ENCODE measurements at regions not wholly inside any gene's neighbourhood (a gene's known extent, or its start where the extent isn't known, plus 50 kb on each side); places are given as distances from the start of the nearest gene placed in this dataset.
"Not testable (repeated sequence)": the region's sequence is repeated elsewhere in the genome, so short reads cannot be mapped to it uniquely, and the experiment has no call there.

DNA sequence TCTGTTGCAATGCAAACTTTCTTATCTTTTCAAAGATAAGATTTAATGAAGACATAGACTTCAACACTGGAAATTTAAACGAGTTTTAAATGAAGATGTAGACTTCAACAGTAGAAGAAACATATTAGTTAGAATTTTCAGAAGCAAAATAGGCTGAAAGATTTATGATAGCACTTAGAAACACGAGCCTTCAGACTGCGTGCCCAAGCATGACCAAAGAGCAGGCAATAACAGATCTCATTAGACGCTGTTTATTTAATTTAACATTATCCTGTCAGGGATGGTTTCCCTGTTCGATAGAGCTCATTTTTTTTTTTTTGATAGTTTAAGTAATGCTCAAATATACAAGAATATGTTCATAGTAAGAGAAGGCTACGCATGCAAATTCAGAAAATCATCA, 604.7 kb upstream of the SOX9 start:
- no peak for DNase-seq

DNA sequence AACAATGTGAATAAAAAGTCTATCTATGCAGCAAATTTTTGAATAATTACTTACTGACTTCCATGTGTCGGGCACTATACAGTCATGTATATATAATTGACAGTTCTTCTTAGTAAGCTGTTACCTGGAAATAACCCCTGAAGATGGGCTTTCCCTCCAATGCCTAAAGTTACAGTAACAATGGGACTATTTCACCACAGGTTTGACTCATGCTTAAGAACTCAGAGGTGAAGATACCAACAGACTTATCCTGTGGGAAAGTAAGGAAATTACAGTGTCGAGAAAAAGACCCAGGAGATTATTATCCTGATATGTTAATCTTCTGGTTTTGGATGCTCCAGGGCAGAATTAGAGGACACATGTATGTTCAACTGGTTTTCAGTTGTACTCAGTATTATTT, 601.5 kb upstream of the SOX9 start:
- DNase-seq, result no peak

DNA sequence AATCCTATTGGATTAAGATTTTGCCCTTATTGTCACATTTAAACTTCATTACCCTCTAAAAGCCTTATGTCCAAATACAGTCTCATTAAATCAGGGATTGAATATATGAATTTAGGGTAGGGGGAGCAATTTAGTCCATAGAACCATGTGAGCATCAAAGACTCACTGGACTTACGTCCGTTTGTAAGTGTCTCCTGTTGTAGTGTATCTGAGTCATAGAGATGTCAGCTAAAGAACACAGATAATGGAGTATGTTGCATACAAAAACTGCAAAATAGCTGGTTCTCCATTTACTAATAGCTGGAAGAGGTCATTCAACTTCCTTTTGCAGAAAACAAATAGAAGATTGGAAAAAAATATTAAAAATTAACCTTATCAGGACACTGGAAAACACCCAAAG, 599.1 kb upstream of the SOX9 start:
- no peak for DNase-seq

DNA sequence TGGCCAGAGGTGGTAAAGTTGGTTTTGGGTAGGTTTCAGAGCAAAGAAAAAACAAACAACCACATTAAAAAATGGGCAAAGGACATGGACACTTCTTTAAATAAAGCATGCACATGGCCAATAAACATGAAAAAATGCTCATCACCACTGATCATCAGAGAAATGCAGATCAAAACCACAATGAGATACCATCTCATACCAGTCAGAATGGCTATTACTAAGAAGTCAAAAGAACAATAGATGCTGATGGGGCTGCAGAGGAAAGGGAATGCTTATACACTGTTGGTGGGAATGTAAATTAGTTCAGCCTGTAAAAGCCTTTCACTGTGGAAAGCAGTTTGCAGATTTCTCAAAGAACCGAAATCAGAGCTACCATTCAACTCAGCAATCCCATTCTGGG, 598.4 kb upstream of the SOX9 start:
- DNase-seq, result no peak

DNA sequence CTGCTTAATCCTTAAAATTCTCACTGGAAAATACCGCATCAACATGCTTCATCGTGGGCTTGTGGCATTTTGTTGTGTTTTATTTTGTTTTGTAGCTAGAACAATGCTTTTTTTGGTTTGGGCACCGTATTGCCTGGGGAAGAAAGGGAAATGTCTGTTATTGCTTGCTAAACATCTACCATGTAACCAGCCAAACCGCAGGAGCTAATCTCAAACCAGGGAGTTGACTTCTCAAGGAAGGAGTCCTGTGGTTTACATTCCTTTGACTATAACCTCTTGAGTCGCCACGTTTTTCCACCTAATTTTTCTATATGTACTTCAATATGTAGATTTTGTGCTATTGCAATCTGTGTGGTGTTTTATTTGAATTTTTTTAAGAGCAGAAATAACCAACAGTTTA, 593.5 kb upstream of the SOX9 start:
- DNase-seq, result no peak

DNA sequence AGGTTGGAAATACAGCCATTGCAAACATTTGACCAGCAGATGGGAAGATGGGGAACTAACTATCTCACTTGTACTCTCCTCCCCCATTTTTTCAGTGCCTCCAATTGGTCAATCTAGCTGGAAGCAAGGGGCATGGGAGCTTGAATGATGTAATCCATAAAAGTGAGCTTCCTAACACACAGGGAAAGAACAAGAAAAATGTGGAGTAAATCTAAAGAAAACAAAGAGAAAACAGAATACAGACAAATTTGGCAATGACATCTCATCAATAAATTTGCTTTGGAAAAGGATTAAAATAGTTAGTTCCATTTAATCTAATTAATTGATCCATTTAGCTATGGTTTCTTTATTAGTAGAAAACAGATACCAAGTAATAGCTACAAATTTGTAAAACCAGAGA, 592.6 kb upstream of the SOX9 start:
- DNase-seq, result no peak

DNA sequence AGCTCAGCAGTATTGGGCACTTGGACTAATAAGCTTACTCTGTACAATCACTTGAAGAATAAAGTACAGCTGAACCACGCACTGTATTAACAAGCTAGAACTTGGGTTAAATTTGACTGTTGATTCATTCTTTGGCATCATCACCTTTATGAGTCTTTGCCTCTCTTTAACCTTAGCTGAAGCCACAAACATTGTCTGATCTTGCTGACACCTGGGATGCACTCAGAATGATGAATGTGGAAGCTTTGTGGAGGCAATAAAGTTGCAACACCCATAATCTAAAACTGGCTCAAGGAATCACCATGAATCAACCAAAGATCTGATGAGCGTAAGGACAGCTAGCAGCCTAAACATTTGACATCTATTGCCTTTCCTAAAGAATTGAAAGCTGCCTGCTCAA, 590.6 kb upstream of the SOX9 start:
- DNase-seq, result no peak

DNA sequence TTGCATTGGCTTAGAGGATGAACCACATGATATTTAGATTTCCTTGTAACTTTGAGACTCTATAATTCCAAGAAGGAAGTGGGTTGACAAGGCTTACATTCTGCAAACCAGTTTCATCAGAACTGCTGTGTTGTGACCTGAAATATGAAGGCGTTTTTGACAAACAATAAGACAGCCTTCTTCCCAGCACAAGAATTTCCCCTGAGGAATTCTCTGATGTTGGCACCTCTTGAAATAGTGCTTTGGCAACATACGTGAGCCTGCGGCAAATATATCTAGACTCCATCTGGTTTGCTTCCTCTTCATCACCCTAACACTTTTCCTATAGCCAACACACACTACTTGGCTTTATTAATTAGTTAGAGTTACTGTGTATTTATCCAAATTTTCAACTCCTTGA, 585.5 kb upstream of the SOX9 start:
- no peak for DNase-seq

DNA sequence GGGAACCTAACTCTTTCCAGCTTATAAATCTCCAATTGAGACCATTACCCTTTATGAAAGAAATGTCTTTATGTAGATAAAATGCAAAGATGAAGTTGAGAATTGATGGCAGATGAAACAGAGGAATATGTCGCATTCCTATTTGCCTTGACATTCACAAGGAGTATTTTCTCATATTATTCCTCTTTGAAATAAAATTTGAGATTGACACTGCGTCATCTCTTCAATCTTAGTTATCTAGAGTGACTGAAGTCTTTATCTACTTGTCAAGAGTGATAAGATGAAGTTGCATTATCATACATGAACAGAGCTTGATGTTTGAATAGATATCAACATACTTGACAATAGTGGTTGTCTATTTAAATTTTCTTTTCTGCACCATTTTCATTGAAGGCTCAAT, 574.4 kb upstream of the SOX9 start:
- DNase-seq, result no peak

DNA sequence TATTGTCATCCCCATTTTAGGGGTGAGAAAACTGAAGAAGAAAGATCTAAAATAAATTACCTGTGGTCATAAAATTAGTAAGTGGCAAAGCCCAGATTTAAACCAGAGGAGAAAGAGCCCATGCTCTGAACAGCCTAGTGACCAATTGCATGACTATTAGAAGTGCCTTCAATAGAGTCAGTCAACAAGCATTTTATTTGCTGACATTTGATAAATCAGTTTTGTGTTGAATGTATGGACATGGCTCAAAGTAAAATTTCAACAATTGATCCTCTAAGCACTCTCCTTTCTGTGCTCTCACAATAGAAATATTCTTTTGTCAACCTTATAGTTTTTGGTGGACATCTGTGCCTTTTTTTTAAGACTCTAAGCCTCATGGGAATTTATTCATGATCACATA, 572.9 kb upstream of the SOX9 start:
- DNase-seq, result no peak

DNA sequence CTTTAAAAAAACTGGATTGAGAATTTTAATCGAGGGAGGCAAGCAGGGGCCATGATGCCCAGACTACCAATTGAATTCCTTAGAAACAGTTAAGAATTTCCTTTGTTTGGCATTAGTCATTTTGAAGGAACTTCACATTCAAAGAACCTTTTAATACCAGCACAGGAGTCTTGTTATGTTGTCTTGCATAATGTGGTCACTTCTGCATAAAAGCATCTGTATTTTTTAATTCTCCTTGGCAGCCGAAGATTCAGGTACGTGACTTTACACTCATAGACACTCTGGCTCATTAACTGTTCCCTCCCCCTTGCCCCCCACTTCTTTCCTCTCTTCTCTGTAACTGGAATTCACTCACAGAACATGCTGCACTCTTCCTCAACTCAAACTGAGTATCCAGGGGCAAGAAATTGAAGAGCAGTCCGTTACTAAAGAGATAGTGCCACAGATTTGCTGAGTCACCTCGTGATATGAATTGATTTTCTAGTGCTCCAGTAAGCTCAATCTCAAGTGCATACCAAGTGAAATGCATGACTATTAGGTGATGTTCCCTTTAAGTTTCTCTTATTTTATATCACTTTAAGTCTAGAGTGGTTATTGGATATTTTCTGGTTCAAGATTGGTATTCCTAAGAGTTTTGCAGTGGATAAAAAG, 572.2 kb upstream of the SOX9 start:
- DNase-seq, result no peak

DNA sequence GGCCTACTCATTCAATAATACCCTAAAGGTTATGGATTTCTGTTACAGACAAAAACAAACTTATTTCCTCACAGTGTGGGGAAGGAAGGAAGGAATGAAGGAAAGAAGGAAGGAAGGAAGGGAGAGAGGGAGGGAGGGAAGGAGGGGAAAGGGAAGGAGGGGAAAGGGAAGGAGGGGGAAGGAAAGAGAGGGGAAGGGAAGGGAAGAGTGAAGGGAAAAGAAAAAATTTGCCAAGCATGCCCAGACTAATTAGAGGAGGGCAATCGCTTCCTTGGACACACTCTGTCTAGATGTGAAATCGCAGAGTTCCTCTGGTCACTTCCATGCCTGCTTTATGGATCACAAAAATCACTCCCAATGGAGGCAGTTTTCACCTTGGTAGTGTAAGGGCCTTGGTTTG, 570.1 kb upstream of the SOX9 start:
- no peak for DNase-seq

DNA sequence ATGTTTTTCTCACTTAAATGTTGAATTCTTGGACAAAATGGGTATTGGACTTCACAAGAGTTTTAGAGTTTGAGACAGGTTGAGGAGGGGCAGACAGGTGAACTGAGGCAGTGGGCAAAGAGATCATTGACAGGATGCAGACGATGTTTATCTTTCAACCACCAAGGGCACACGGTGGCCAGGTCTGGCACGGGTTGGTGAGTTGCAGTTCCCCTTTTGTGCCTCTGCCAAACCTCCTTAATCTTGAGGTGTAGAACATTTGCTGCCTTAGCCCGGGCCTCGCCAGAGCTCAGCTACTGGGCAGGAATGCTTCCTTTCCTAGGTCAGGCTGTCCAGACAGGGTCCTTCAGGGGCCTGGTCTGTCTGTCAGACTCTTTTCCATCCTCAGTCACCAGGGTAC, 567.4 kb upstream of the SOX9 start:
- no peak for DNase-seq

DNA sequence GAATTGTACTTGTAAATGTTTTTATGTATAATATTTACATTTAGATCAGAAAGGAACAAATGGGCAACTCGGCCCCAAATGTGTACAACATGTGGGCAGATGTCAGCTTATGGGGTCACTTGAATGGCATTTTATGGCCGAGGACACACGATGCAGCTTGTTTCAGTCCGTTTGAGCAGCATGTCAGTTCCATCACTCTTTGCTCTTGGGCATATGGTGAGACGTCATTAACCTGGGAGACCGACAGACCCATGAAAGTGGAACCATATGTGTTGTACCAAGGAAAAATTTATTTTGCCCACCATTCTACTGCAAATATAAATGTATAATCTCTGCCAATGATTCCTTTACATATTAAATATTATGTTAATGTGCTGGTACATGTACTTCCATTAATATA, 561.9 kb upstream of the SOX9 start:
- no peak for DNase-seq

DNA sequence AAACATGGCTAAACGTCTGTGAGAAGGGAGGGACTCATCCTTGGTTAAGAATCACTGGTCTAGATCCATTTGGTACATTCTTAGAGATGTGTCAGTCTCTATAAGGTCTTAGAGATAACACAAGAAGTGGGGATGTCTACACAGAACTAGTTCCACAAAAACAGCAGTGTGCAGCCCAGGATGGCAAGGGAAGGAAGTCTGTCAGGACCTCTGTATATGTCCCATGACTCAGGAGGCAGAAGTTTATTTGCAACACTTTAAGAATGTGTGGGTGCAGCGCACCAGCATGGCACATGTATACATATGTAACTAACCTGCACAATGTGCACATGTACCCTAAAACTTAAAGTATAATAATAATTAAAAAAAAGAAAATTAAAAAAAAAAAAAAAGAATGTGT, 548.5 kb upstream of the SOX9 start:
- DNase-seq, result no peak

DNA sequence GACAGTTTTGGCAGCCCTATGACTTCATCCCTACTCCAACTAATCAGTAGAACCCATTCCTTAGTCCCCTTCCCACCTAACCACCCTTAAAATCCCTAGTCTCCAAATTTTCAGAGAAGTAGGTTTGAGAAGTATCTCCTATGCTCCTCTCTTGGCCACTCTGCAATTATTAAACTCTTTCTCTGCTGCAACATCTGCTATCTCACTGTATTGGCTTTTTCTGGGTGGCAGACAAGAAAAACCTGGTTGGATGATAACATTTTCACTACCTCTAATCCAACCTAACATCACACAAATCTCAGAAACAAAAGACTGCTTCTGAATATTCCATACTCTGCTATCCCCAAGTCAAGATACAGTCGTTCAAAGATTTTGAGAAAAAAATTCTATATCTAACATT, 542.4 kb upstream of the SOX9 start:
- no peak for DNase-seq

DNA sequence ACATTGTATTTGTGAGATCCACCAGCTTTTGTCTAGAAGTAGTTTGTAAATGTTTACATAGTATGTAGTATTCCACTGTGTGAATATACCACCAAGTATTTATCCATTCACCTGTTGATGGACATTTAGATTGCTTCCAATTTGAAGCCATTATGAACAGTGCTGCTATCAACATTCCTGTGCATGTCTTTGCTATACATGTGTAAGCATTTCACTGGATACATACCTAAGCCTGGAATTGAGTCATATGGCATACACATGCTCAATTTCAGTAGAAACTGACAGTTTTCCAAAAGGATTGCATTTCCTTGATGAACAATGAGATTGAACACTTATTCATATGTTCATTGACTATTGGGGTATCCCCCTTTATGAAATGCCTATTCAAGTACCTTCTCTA, 540.6 kb upstream of the SOX9 start:
- no peak for DNase-seq

DNA sequence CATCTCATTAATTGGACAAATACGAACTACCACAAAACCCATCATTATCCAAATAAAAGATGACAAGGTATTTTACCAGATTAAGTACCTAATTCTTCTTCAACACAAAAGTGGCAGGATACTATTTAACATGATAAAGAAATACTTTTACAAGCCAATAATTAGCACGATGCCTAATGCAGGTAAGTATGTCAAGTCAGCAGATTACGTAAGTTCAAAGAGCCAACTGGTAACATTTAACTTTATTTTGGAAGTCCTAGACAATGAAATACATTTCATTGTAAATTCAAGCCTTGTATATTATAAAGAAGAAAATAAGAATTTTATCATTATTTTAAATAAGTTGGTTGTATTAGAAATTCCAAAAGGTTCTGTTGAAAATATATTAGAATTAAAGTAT, 535.3 kb upstream of the SOX9 start:
- no peak for DNase-seq

DNA sequence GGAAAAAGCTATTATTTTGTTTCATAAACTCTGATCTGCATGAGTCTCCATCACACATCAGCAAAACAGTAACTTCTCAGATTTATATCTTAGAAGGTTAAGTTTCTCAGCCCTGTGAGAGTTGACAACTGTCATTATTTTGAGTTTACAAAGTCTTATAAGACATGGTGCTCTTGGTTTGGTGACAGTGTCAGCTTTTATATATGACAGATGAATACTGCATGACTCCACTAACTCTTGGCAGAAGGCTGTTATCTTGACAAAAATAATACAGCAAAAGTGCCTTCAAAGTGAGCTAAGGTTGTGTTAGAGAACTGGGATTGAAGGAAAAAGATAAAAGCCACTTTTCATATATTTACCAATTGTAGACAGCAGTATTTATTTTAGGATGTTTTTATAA, 528.4 kb upstream of the SOX9 start:
- DNase-seq, result no peak

DNA sequence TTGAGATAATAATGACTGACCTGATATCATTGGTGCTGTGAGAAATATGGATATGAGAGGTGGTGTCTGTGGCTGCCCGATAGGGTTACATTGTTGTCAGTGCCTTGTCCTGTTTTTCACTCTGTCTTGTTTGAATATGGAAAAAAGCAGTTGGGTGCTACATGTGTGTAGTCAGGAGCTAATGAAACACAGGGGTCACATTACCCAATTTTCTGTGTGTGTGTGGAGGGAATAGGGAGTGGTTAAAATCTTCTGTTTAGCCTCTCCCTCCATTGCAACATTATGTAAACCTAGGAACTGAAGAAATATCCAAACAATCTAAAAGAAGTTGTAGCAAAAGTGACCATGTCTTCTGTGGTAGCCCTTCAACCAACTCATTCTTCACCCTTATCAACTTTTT, 527.7 kb upstream of the SOX9 start:
- DNase-seq, result no peak

DNA sequence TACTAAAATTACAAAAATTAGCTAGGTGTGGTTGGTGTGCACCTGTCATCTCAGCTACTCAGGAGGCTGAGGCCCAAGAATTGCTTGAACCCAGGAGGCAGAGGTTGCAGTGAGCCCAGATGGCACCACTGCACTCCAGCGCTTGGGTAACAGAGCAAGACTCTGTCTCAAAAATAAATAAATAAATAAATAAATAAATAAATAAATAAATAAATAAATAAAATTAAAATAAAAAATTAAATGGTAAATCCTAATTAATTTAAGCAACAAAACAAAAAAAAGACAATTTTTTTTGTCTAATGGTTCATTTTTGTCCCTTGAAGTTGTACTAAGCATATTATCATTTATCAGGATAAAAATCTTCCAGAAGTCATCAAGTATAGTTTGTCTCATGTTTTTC, 521.2 kb upstream of the SOX9 start:
- DNase-seq, result not testable (repeated sequence)

DNA sequence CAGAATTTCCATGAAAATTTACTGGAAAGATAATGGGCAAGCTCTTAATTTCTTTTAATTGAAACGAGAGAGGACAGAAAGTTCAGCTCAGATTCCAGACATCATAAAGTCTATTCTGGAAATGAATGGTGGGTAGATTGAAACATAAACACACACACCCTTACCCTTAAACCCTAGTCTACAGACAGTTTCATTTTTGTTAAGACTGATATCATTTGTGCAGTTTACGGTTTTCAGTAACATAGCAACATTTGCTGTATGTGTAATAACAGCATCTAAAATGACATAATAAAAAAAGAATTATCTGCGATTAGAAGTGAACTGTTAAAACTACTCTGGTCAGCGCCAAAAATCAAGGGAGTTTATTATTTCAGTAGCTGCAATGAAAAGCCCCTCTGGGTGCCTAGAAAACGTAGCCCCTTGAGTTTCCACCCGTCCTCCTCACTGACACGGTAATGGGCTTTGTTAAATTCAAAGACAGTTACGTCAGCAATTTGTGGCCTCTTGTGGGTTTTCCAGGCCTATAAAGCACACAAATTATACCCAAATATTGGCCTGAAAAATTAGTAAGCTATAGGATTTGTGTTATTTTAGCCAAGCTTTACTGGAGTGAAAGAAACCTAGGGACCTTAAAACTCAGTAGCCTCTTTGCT, 520.6 kb upstream of the SOX9 start:
- no peak for DNase-seq

DNA sequence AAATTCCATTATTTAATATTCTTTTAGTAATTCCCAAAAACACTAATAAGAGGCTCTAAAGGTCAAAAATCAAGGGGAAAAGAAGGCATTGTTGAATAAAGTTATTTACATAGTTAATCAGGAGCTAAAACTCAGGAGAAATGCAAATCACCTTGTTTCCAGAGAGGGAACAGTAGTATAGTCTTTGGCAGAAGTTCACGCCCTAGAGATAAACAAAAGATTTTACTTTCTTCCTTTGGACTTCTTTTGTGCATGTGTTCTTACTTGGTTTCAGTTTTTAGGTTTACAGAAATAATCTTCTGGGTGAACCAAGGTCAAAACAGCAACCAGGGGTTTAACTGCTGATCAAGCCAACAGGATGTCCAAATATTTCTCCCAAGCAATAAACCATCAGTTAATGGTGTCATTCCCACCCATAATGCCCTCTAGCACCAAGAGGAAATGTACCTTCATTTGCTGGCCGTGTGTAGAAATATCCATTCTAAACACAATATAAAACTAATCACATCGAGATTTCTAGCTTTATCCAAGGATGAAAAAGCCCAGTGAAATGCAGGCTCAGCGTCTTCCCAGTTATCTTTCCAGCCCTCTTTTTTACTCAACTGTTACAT, 518.8 kb upstream of the SOX9 start:
- DNase-seq, result no peak

DNA sequence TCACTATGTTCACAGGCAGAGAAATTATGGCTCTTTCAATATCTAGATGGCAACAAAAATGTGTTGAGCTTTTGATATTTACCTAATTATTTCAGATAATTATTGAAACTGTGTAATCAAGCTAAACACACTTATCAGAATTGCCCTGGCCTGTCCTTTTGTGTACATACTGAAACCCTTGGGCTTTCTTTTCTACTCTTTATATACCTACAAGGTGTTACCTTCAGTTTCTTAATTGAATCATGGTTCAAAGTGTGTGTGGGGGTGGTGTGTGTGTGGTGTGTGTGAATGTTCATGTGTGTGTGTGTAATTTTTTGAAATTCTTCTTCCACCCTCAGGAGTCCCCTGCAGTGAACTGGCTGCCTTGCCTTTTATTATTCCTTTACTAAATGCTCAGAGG, 506.8 kb upstream of the SOX9 start:
- no peak for DNase-seq

DNA sequence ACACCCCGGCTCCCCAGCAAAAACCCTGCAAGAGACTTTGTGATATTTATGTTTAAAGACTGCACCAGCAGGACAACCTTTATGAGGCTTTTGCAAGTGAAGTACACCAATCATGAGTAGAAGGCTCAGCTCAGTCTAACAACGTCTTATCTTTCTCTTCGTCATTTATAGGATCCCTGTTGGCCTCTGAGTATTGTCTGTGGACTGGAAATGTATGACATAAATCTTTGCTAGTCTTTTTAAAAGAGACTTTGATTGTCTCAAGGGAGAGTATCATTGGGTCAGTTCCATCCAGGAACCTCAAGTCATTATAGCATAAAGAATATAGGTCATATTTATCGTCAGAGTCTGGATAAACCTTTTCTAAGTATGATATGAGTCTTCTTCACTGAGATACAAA, 505.0 kb upstream of the SOX9 start:
- no peak for DNase-seq
